Breast epithelium (tissue), 3 donors: ENCODE measurements at regions not wholly inside any gene's neighbourhood (a gene's known extent, or its start where the extent isn't known, plus 50 kb on each side); places are given as distances from the start of the nearest gene placed in this dataset.

Experiments used
- CTCF ChIP-seq, 3 donors: fragments of 450-650 bp; IDR thresholded peaks; one replicate each; pipeline ENCODE4 v1.5.1; 2016 to 2017; ENCODE audit warnings: antibody characterized with exemption in 3 of 3, mild to moderate bottlenecking in 3 of 3, moderate library complexity in 3 of 3
- POLR2A ChIP-seq: fragments of 450-650 bp; IDR thresholded peaks from one replicate; pipeline ENCODE4 v1.6.1; 2016; ENCODE audit warnings: antibody characterized with exemption, mild to moderate bottlenecking, moderate library complexity
- POLR2AphosphoS5 ChIP-seq, 3 donors: sonication (generic); formaldehyde crosslinking; IDR thresholded peaks; one replicate each; pipeline ENCODE4 v1.6.1; 2017; ENCODE audit warnings: antibody characterized with exemption in 3 of 3

GRCh38 chr18:22048221-22048620 lies 121.2 kb upstream of the GATA6 start:
- TF ChIP-seq CTCF (IDR thresholded peaks at IDR 0.05) (no peak), POLR2AphosphoS5 (IDR thresholded peaks at IDR 0.05) (no peak), POLR2A (no peak)
